Thymus (tissue), 11 donors: ENCODE measurements at regions not wholly inside any gene's neighbourhood (a gene's known extent, or its start where the extent isn't known, plus 50 kb on each side); places are given as distances from the start of the nearest gene placed in this dataset.

Source experiments
- DNase-seq, 9 donors: peaks; one replicate each; pipeline ENCODE4 v3.0.0-alpha.2; 2013; ENCODE audit warnings: low spot score in 9 of 9, low read depth in 6 of 9, missing footprints in 1 of 9
- H3K27ac ChIP-seq, 2 donors: one replicate each; pipeline ENCODE4 v1.5.1; 2013; ENCODE audit warnings: control low read depth in 1 of 2, low read depth in 1 of 2, low read length in 1 of 2, mild to moderate bottlenecking in 1 of 2, moderate library complexity in 1 of 2
- H3K27me3 ChIP-seq, 2 donors: one replicate each; pipeline ENCODE4 v1.5.1; 2013; ENCODE audit warnings: low read length in 1 of 2; ENCODE audit not compliant: control insufficient read depth in 2 of 2, insufficient read depth in 1 of 2
- H3K36me3 ChIP-seq, 2 donors: one replicate each; pipeline ENCODE4 v1.5.1; 2013; ENCODE audit warnings: low read length in 1 of 2, mild to moderate bottlenecking in 1 of 2, moderate library complexity in 1 of 2; ENCODE audit not compliant: control insufficient read depth in 2 of 2, insufficient read depth in 2 of 2
- H3K4me1 ChIP-seq, 2 donors: one replicate each; pipeline ENCODE4 v1.5.1; 2013; ENCODE audit warnings: low read length in 2 of 2; ENCODE audit not compliant: control insufficient read depth in 2 of 2, insufficient read depth in 2 of 2
- H3K4me3 ChIP-seq, 2 donors: one replicate each; pipeline ENCODE4 v1.5.1; 2013; ENCODE audit warnings: low read length in 2 of 2, control low read depth in 1 of 2, mild to moderate bottlenecking in 1 of 2
- H3K9me3 ChIP-seq, 2 donors: one replicate each; pipeline ENCODE4 v1.5.1; 2013; ENCODE audit warnings: low read length in 1 of 2, mild to moderate bottlenecking in 1 of 2; ENCODE audit not compliant: control insufficient read depth in 2 of 2, insufficient read depth in 1 of 2
- WGBS: extraction: QIAGEN DNeasy Blood & Tissue Kit; methylation state at CpG from one replicate; pipeline ENCODE4 v1.1.7; 2013; 5-methylcytosine and 5-hydroxymethylcytosine counted together
- donor health status: healthy.

DNA sequence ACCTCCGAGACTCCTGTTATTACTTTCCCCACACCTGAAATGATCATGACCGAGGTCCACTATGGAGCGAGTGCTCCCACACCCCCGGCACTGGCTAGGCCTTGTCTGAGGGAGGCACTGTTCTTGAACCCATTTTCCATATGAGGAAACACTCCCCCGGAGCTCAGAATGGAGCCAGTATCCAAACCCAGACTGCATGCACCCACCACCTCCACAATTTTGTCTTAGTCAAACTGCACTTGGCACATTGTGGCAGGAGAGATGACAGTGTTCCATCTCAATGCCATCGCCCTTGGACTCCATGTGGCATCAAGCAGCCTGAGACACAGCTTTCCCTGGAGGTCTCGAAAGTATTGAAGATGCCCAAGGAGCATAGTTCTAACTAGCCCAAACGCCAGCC, 154.1 kb downstream of the NUP210 start:
- Histone ChIP-seq H3K9me3 (peaks cover 0 to 19% of the 10 kb centered on the region in 2 donors), H3K4me3 (no peak overlapping the region), H3K4me1 (peaks cover 12 to 25% of the 10 kb centered on the region in 2 donors), H3K27ac (no peak overlapping the region), H3K36me3 (no peaks in the 10 kb centered on the region), H3K27me3 (no peaks in the 10 kb centered on the region)
- WGBS: 98% methylated on average over 8 of the region's 8 CpGs
- no peak for DNase-seq

DNA sequence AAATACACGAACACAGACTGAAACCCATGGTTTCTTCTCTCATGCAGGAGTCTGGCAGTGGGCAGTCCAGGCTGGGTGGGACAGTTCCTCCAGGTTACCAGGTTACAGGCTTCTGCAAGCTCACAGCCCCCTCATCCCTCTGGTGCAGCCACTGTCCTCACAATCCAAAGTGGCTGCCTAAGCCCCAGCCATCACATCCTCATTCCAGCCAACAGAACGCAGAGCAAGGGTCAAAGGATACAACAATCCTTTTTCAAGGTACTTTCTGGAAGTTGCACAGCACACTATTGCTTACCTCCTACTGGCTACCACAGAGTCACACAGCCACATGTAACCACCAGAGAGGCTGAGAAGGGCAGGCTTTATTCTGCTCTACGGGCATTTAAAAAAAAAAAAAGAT, 154.6 kb downstream of the NUP210 start:
- peaks cover 12 to 25% of the 10 kb centered on the region in 2 donors for H3K4me1 ChIP-seq
- WGBS: 84% methylated on average over 3 of the region's 3 CpGs
- DNase-seq: no peak
- H3K36me3 ChIP-seq: no peaks in the 10 kb centered on the region
- H3K4me3 ChIP-seq: no peak overlapping the region
- H3K27me3 ChIP-seq: no peaks in the 10 kb centered on the region
- peaks cover 0 to 19% of the 10 kb centered on the region in 2 donors for H3K9me3 ChIP-seq
- no peak overlapping the region for H3K27ac ChIP-seq

DNA sequence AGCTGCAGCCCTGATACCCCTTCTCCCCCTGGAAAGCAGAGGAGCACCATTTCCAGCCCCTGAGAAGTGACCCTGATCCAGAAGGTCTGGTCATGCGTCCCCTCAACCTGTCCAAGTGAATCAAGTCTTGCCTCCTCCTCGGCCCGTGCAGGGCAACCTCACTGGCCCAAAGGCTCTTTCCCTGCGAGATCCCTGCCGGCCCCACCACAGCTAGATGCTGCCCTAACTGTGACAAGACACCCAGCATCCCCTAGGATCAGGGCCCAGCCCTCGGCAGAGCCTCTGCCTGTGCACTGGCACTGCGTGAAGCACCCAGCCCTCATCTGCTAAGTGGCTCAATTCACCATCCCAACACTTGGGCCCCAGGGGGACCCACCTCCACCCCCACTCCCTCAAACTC, 155.1 kb downstream of the NUP210 start:
- WGBS: 99% methylated on average over 7 of the region's 7 CpGs
- Histone ChIP-seq H3K4me3 (no peak overlapping the region), H3K4me1 (peaks cover 12 to 25% of the 10 kb centered on the region in 2 donors), H3K27me3 (no peaks in the 10 kb centered on the region), H3K36me3 (no peaks in the 10 kb centered on the region), H3K9me3 (peaks cover 0 to 19% of the 10 kb centered on the region in 2 donors), H3K27ac (no peak overlapping the region)
- no peak for DNase-seq

DNA sequence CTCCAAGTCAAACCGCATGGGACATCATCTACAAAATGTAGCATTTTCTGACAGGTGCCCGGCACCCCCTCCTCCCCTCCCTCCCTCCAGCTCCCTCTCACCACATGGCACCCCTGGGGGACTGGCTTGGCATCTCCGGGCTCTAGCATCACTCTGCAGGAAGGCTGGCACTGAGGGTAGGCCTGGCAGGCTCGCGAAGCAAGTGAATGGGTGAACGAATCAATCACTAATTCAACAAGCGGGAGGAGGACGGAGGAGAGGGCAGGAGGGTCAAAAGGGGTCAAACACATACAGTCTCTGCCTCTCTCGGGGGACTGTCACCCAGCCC, 155.7 kb downstream of the NUP210 start:
- WGBS: 86% methylated on average over 9 of the region's 9 CpGs
- Histone ChIP-seq H3K4me3 (no peak overlapping the region), H3K27ac (no peak overlapping the region), H3K4me1 (peaks cover 12 to 25% of the 10 kb centered on the region in 2 donors), H3K9me3 (peaks cover 0 to 13% of the 10 kb centered on the region in 2 donors), H3K27me3 (no peaks in the 10 kb centered on the region), H3K36me3 (no peaks in the 10 kb centered on the region)
- DNase-seq: no peak

DNA sequence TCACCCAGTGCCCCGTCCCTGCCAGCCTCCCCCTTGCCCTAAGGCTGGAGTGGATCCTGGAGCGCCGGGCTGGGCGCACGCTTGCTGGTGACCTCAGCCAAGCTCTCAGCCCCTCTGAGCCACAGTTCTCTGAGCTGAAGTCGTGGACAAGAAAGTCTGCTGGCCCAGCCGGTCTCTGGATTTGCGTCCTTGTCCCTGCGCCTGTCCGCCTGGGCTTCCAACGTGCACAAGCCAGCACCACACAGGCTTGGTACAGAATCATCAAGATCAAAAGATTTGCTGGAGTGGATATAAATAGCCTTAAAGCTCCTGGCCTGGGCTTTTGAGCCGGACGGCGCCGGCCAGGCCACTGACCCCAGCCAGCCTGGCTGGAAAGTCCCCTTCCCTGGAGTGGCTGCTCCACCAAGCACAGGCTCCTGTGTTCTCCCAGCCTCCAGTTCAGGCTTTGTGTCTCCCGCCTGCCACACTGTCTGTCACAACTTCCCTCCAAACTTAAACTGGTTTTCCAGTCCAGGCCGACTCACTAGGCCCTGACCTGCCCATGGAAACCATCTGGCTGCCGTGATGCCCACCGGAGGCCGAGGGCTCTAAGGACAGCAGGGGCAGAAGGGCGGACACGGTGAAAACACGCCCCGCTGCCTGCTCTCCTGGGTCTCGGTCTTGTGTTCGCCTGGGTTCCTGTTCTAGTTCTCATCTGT, 156.2 kb downstream of the NUP210 start:
- DNase-seq: no peak
- H3K9me3 ChIP-seq: peaks cover 0 to 11% of the 10 kb centered on the region in 2 donors
- no peak overlapping the region for H3K4me3 ChIP-seq
- no peaks in the 10 kb centered on the region for H3K36me3 ChIP-seq
- H3K27me3 ChIP-seq: no peaks in the 10 kb centered on the region
- peaks cover 12 to 25% of the 10 kb centered on the region in 2 donors for H3K4me1 ChIP-seq
- 94% methylated on average over 26 of the region's 26 CpGs for WGBS
- H3K27ac ChIP-seq: no peak overlapping the region

DNA sequence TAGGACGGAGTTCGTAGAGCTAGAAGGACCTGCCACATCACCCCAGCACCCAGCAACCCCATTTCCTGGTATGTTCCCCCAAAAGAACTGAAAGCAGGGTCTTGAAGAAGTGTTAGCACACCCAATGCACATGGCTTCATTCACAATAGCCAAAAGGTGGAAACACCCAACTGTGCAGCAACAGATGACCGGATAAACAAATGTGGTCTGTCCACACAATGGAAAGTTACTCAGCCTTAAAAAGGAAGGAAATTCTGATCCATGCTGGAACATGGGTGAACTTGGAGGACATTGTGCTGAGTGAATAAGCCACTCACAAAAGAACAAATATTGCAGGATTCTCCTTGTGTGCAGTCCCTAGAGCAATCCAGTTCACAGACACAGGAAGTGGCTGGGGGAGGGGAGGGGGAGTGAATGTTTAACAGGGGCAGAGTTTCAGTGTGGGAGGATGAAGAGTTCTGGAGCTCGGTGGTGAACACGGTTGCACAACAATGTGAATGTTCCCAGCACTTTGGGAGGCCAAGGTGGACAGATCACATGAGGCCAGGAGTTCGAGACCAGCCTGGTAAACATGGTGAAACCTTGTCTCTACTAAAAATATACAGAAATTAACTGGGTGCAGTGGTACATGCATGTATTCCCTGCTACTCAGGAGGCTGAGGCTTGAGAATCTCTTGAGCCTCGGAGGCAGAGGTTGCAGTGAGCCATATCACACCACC, 157.5 kb downstream of the NUP210 start:
- Histone ChIP-seq H3K27ac (peak overlapping the region; percentile 66 to 75), H3K9me3 (peaks cover 0 to 11% of the 10 kb centered on the region in 2 donors), H3K4me1 (peaks cover 12 to 25% of the 10 kb centered on the region in 2 donors), H3K4me3 (no peak overlapping the region), H3K27me3 (no peaks in the 10 kb centered on the region), H3K36me3 (no peaks in the 10 kb centered on the region)
- WGBS: 47% methylated on average over 7 of the region's 7 CpGs
- DNase-seq: peak in 8 of 9 donors; percentile 34 to 82 (median 64)

DNA sequence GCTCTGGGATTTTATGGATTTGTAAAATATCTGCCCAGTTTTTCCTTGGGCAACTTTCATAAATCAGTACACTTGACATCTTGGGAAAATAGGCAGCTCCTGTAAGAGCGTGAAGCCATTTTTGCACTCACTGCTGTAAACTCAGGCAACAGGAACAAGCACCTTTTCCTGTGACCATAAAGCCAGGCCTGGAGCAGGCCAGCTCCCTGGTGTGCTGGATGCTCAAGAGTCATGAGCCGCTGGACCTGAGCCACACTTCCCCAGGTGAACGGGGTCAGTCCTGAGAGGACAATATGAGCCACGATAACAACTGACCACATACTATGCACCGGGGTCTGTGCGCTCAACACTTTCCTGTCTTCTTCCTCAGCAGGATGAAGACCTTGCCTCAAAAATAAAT, 158.2 kb downstream of the NUP210 start:
- no peak overlapping the region for H3K4me3 ChIP-seq
- peaks cover 12 to 25% of the 10 kb centered on the region in 2 donors for H3K4me1 ChIP-seq
- no peaks in the 10 kb centered on the region for H3K36me3 ChIP-seq
- no peak for DNase-seq
- H3K27me3 ChIP-seq: no peaks in the 10 kb centered on the region
- peak overlapping the region; percentile 55 to 75 for H3K27ac ChIP-seq
- WGBS: 95% methylated on average over 6 of the region's 6 CpGs
- H3K9me3 ChIP-seq: peaks cover 0 to 11% of the 10 kb centered on the region in 2 donors

DNA sequence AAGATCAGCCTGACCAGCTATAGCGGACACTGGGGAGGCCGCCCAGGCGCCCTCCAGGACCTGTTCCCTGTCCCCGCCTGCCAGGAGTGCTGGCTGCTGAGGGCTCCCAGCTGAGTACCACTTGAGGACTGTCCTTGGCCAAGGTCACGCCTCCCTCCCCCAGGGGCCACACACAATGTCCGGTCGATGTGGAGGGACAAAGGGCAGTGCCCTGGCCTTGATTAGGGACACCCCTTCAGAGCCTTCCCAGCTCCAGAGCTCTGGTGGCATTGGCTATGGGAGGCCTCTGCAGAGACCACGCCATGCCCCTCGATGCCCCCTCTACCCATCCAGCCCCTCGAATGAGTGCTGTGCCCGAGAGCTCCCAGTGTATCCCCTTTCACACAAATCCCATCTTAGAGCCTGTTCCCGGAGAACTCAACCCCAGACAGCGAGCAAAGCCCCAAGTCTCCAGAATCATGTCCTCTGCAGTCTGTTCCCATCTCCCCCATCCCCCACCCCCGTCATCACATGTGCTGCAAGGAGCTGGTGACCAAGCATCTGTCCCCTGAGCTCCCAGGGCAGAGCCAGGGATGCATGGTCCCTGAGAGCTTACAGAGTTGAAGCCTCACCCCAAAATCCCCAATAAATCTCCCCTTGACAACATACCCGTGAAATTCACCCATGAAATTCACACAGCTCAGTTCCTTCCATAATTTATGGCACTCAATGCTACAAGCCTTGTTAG, 158.9 kb downstream of the NUP210 start:
- no peak overlapping the region for H3K4me3 ChIP-seq
- no peaks in the 10 kb centered on the region for H3K36me3 ChIP-seq
- WGBS: 95% methylated on average over 15 of the region's 15 CpGs
- H3K9me3 ChIP-seq: peaks cover 0 to 11% of the 10 kb centered on the region in 2 donors
- H3K27me3 ChIP-seq: no peaks in the 10 kb centered on the region
- no peak overlapping the region for H3K27ac ChIP-seq
- H3K4me1 ChIP-seq: peaks cover 12 to 25% of the 10 kb centered on the region in 2 donors
- no peak for DNase-seq
